ENCODE measurements at regions not wholly inside any gene's neighbourhood (a gene's known extent, or its start where the extent isn't known, plus 50 kb on each side); places are given as distances from the start of the nearest gene placed in this dataset.

DNA sequence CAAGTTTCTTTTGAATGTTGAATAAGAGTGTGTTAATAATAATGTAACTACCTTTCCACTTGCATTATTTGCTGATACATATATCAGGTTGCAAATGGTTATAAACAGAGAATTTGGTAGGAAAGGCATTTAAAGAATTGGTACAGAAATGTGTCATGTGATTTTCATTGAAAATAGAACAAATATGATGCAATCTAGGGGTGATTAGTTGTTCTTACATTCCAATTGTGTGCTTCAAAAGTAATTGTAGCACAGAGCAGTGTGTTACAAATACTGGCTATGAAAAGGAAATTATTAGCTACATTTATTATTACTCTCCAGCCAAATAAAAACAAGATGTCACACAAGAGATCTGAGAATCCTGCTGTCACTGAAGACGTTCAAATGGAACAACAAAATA is 61.8 kb upstream of the PRDM9 start:
- no peak overlapping the region for H3K14ac ChIP-seq (ENCODE audit: low read length)
- no peaks in the 10 kb centered on the region for H3K36me3 ChIP-seq (replicated peaks in 1 of 2; ENCODE audit: control insufficient read depth in 2 of 2, insufficient read depth in 2 of 2, low read length in 2 of 2)
- H3K9me3 ChIP-seq (replicated peaks in 1 of 2; ENCODE audit: control insufficient read depth in 2 of 2, insufficient read depth in 1 of 2, low read depth in 1 of 2, low read length in 2 of 2), result no peaks in the 10 kb centered on the region
- H3K27ac ChIP-seq (replicated peaks; ENCODE audit: low read length), result no peak overlapping the region
- no peak overlapping the region for H2BK15ac ChIP-seq (ENCODE audit: low read length)
- no peaks in the 10 kb centered on the region for H3K4me1 ChIP-seq (ENCODE audit: control insufficient read depth in 2 of 2, insufficient read depth in 1 of 2, low read depth in 1 of 2, low read length in 2 of 2)
- H4K8ac ChIP-seq (ENCODE audit: low read depth, low read length), result no peak overlapping the region
- no peak overlapping the region for H2AK5ac ChIP-seq (ENCODE audit: low read depth, low read length)
- H3K4me3 ChIP-seq (ENCODE audit: low read length in 2 of 2), result no peak overlapping the region
- no peaks in the 10 kb centered on the region for H3K79me1 ChIP-seq (ENCODE audit: low read depth, low read length)
- no CpG with 5 or more reads among the region's 1 CpG for WGBS, 2 donors (ENCODE audit: extremely low coverage in 2 of 2, insufficient read length in 2 of 2, insufficient replicate concordance in 1 of 2)
- H2BK5ac ChIP-seq (ENCODE audit: low read length), result no peak overlapping the region
- no peak overlapping the region for H2BK120ac ChIP-seq (ENCODE audit: low read depth, low read length)
- no peak overlapping the region for H4K91ac ChIP-seq (ENCODE audit: low read depth, low read length, poor library complexity)
- DNase-seq (ENCODE audit: low spot score), result no peak
- no peak overlapping the region for H3K23ac ChIP-seq (ENCODE audit: low read depth, low read length, poor library complexity)
- no peak overlapping the region for H3K4ac ChIP-seq (ENCODE audit: low read length)
- no peak overlapping the region for H2AFZ ChIP-seq (ENCODE audit: low read length)
- H3K9ac ChIP-seq (ENCODE audit: low read depth, low read length, poor library complexity), result no peak overlapping the region
- H3K18ac ChIP-seq (ENCODE audit: low read length), result no peak overlapping the region
- no peak overlapping the region for H3K4me2 ChIP-seq (ENCODE audit: insufficient read depth, low read length, poor library complexity, severe bottlenecking)
- no peaks in the 10 kb centered on the region for H3K27me3 ChIP-seq (ENCODE audit: control insufficient read depth in 3 of 3, insufficient read depth in 3 of 3, low read depth in 1 of 3, low read length in 3 of 3)
- no peak overlapping the region for H2BK12ac ChIP-seq (ENCODE audit: low read length)

DNA sequence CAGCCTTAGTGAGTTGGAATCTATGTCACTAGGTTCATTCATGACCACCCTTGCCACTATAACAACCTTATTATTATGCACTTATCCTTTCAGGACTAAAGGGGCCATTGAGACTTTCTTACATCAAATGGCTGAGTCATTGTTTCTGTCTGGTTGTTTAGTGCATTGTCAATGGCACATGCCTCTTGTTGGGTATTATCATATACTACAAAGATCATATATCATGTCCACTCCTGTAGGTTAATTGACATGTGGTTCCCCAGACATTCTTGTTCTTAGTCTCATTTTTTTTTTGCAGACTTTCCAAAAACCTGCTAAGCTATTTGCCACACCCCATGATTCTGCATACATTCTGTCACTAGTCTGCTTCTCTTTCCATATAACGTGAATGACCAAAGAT is 66.7 kb upstream of the PRDM9 start:
- Histone ChIP-seq H2BK12ac (ENCODE audit: low read length) (no peak overlapping the region), H3K4me1 (ENCODE audit: control insufficient read depth in 2 of 2, insufficient read depth in 1 of 2, low read depth in 1 of 2, low read length in 2 of 2) (no peaks in the 10 kb centered on the region), H2BK5ac (ENCODE audit: low read length) (no peak overlapping the region), H3K27ac (replicated peaks; ENCODE audit: low read length) (no peak overlapping the region), H2BK15ac (ENCODE audit: low read length) (no peak overlapping the region), H3K27me3 (ENCODE audit: control insufficient read depth in 3 of 3, insufficient read depth in 3 of 3, low read depth in 1 of 3, low read length in 3 of 3) (no peaks in the 10 kb centered on the region), H3K79me1 (ENCODE audit: low read depth, low read length) (no peaks in the 10 kb centered on the region), H3K4me2 (ENCODE audit: insufficient read depth, low read length, poor library complexity, severe bottlenecking) (no peak overlapping the region), H3K18ac (ENCODE audit: low read length) (no peak overlapping the region), H3K23ac (ENCODE audit: low read depth, low read length, poor library complexity) (no peak overlapping the region), H2AK5ac (ENCODE audit: low read depth, low read length) (no peak overlapping the region), H4K8ac (ENCODE audit: low read depth, low read length) (no peak overlapping the region), H3K9ac (ENCODE audit: low read depth, low read length, poor library complexity) (no peak overlapping the region), H4K91ac (ENCODE audit: low read depth, low read length, poor library complexity) (no peak overlapping the region), H3K14ac (ENCODE audit: low read length) (no peak overlapping the region), H3K4ac (ENCODE audit: low read length) (no peak overlapping the region), H3K9me3 (replicated peaks in 1 of 2; ENCODE audit: control insufficient read depth in 2 of 2, insufficient read depth in 1 of 2, low read depth in 1 of 2, low read length in 2 of 2) (no peaks in the 10 kb centered on the region), H2BK120ac (ENCODE audit: low read depth, low read length) (no peak overlapping the region), H3K36me3 (replicated peaks in 1 of 2; ENCODE audit: control insufficient read depth in 2 of 2, insufficient read depth in 2 of 2, low read length in 2 of 2) (no peaks in the 10 kb centered on the region), H2AFZ (ENCODE audit: low read length) (no peak overlapping the region), H3K4me3 (ENCODE audit: low read length in 2 of 2) (no peak overlapping the region)
- DNase-seq (ENCODE audit: low spot score), result no peak
- no CpG with 5 or more reads among the region's 1 CpG for WGBS, 2 donors (ENCODE audit: extremely low coverage in 2 of 2, insufficient read length in 2 of 2, insufficient replicate concordance in 1 of 2)

- Histone ChIP-seq H2AFZ (ENCODE audit: low read length) (no peak overlapping the region), H3K4ac (ENCODE audit: low read length) (no peak overlapping the region), H3K4me1 (ENCODE audit: control insufficient read depth in 2 of 2, insufficient read depth in 1 of 2, low read depth in 1 of 2, low read length in 2 of 2) (no peaks in the 10 kb centered on the region), H3K23ac (ENCODE audit: low read depth, low read length, poor library complexity) (no peak overlapping the region), H3K4me3 (ENCODE audit: low read length in 2 of 2) (no peak overlapping the region), H3K18ac (ENCODE audit: low read length) (no peak overlapping the region), H3K9ac (ENCODE audit: low read depth, low read length, poor library complexity) (no peak overlapping the region), H3K36me3 (replicated peaks in 1 of 2; ENCODE audit: control insufficient read depth in 2 of 2, insufficient read depth in 2 of 2, low read length in 2 of 2) (no peaks in the 10 kb centered on the region), H3K27me3 (ENCODE audit: control insufficient read depth in 3 of 3, insufficient read depth in 3 of 3, low read depth in 1 of 3, low read length in 3 of 3) (no peaks in the 10 kb centered on the region), H2BK5ac (ENCODE audit: low read length) (no peak overlapping the region), H3K14ac (ENCODE audit: low read length) (no peak overlapping the region), H3K27ac (replicated peaks; ENCODE audit: low read length) (no peak overlapping the region), H3K79me1 (ENCODE audit: low read depth, low read length) (no peaks in the 10 kb centered on the region), H3K4me2 (ENCODE audit: insufficient read depth, low read length, poor library complexity, severe bottlenecking) (no peak overlapping the region), H2BK120ac (ENCODE audit: low read depth, low read length) (no peak overlapping the region), H4K91ac (ENCODE audit: low read depth, low read length, poor library complexity) (no peak overlapping the region), H3K9me3 (replicated peaks in 1 of 2; ENCODE audit: control insufficient read depth in 2 of 2, insufficient read depth in 1 of 2, low read depth in 1 of 2, low read length in 2 of 2) (no peaks in the 10 kb centered on the region), H2AK5ac (ENCODE audit: low read depth, low read length) (no peak overlapping the region), H2BK15ac (ENCODE audit: low read length) (no peak overlapping the region), H2BK12ac (ENCODE audit: low read length) (no peak overlapping the region), H4K8ac (ENCODE audit: low read depth, low read length) (no peak overlapping the region)
- no peak for DNase-seq (ENCODE audit: low spot score)
These were observed 70.4 kb upstream of the PRDM9 start for GRCh38 chr5:23437011-23437410.

- Histone ChIP-seq H3K4me1 (ENCODE audit: control insufficient read depth in 2 of 2, insufficient read depth in 1 of 2, low read depth in 1 of 2, low read length in 2 of 2) (no peaks in the 10 kb centered on the region), H2AFZ (ENCODE audit: low read length) (no peak overlapping the region), H3K36me3 (replicated peaks in 1 of 2; ENCODE audit: control insufficient read depth in 2 of 2, insufficient read depth in 2 of 2, low read length in 2 of 2) (no peaks in the 10 kb centered on the region), H3K4me3 (ENCODE audit: low read length in 2 of 2) (no peak overlapping the region), H2BK5ac (ENCODE audit: low read length) (no peak overlapping the region), H3K27me3 (ENCODE audit: control insufficient read depth in 3 of 3, insufficient read depth in 3 of 3, low read depth in 1 of 3, low read length in 3 of 3) (no peaks in the 10 kb centered on the region), H2BK120ac (ENCODE audit: low read depth, low read length) (no peak overlapping the region), H3K27ac (replicated peaks; ENCODE audit: low read length) (no peak overlapping the region), H3K4me2 (ENCODE audit: insufficient read depth, low read length, poor library complexity, severe bottlenecking) (no peak overlapping the region), H3K23ac (ENCODE audit: low read depth, low read length, poor library complexity) (no peak overlapping the region), H3K9ac (ENCODE audit: low read depth, low read length, poor library complexity) (no peak overlapping the region), H4K8ac (ENCODE audit: low read depth, low read length) (no peak overlapping the region), H2BK12ac (ENCODE audit: low read length) (no peak overlapping the region), H3K18ac (ENCODE audit: low read length) (no peak overlapping the region), H2AK5ac (ENCODE audit: low read depth, low read length) (no peak overlapping the region), H4K91ac (ENCODE audit: low read depth, low read length, poor library complexity) (no peak overlapping the region), H2BK15ac (ENCODE audit: low read length) (no peak overlapping the region), H3K14ac (ENCODE audit: low read length) (no peak overlapping the region), H3K9me3 (replicated peaks in 1 of 2; ENCODE audit: control insufficient read depth in 2 of 2, insufficient read depth in 1 of 2, low read depth in 1 of 2, low read length in 2 of 2) (no peaks in the 10 kb centered on the region), H3K79me1 (ENCODE audit: low read depth, low read length) (no peaks in the 10 kb centered on the region), H3K4ac (ENCODE audit: low read length) (no peak overlapping the region)
- no peak for DNase-seq (ENCODE audit: low spot score)
- no CpG with 5 or more reads among the region's 8 CpGs for WGBS, 2 donors (ENCODE audit: extremely low coverage in 2 of 2, insufficient read length in 2 of 2, insufficient replicate concordance in 1 of 2)
These were observed 73.7 kb upstream of the PRDM9 start for GRCh38 chr5:23433534-23434315.
